Activated B cell treated with CpG ODN at 0.5 μM for 24 hours (primary cell): ENCODE measurements at regions not wholly inside any gene's neighbourhood (a gene's known extent, or its start where the extent isn't known, plus 50 kb on each side); places are given as distances from the start of the nearest gene placed in this dataset.

Experiments
- ATAC-seq: fragments of 200-7000 bp; cut with Tn5 transposase; one replicate; pipeline ENCODE4 v1.10.0; 2021; ENCODE audit warnings: low read depth, mild to moderate bottlenecking, moderate library complexity
- CTCF ChIA-PET: fragments of 350-600 bp; sonication (Branson Sonifier 250); formaldehyde crosslinking; loops from one replicate; lab custom pipeline; 2021; ENCODE audit warnings: antibody characterized with exemption; lab: Charles Lee
- POLR2A ChIA-PET: fragments of 350-600 bp; sonication (Branson Sonifier 250); formaldehyde crosslinking; loops from one replicate; lab custom pipeline; 2021; ENCODE audit warnings: antibody characterized with exemption; lab: Charles Lee
- DNase-seq: peaks from one replicate; pipeline ENCODE4 v3.0.0; 2022
- H3K27ac Mint-ChIP-seq: one replicate; pipeline ENCODE4 v1.8.0; 2020; ENCODE audit warnings: mixed read lengths
- H3K27me3 Mint-ChIP-seq: one replicate; pipeline ENCODE4 v1.8.0; 2021; ENCODE audit warnings: mixed read lengths
- H3K36me3 Mint-ChIP-seq: one replicate; pipeline ENCODE4 v1.8.0; 2021; ENCODE audit warnings: low read depth, mixed read lengths
- H3K4me1 Mint-ChIP-seq: one replicate; pipeline ENCODE4 v1.8.0; 2021; ENCODE audit warnings: mixed read lengths
- H3K4me3 Mint-ChIP-seq: one replicate; pipeline ENCODE4 v1.8.0; 2020; ENCODE audit warnings: mild to moderate bottlenecking, mixed read lengths
- H3K9me3 Mint-ChIP-seq: one replicate; pipeline ENCODE4 v1.8.0; 2020; ENCODE audit warnings: mixed read lengths
- intact Hi-C: fragments of 100-400 bp; cut with micrococcal nuclease; formaldehyde crosslinking; loops from one replicate; pipeline ENCODE4 v1.15.1; 2024
- TF ChIP-seq, protein P1 (sequence below): fragments of 200-600 bp; IDR thresholded peaks from one replicate; pipeline ENCODE4 v1.8.0; 2022; ENCODE audit warnings: antibody characterized with exemption, mild to moderate bottlenecking

- Mint-ChIP-seq H3K27me3 (no peaks in the 10 kb centered on the region), H3K36me3 (no peaks in the 10 kb centered on the region)
Measured at GRCh38 chr6:130622142-130622541, 205.1 kb upstream of the SMLR1 start.

GRCh38 chr6:130624046-130624445 is 203.2 kb upstream of the SMLR1 start:
- no peaks in the 10 kb centered on the region for H3K4me1 Mint-ChIP-seq
- no peak overlapping the region for H3K27ac Mint-ChIP-seq
- TF ChIP-seq, protein P1, sequence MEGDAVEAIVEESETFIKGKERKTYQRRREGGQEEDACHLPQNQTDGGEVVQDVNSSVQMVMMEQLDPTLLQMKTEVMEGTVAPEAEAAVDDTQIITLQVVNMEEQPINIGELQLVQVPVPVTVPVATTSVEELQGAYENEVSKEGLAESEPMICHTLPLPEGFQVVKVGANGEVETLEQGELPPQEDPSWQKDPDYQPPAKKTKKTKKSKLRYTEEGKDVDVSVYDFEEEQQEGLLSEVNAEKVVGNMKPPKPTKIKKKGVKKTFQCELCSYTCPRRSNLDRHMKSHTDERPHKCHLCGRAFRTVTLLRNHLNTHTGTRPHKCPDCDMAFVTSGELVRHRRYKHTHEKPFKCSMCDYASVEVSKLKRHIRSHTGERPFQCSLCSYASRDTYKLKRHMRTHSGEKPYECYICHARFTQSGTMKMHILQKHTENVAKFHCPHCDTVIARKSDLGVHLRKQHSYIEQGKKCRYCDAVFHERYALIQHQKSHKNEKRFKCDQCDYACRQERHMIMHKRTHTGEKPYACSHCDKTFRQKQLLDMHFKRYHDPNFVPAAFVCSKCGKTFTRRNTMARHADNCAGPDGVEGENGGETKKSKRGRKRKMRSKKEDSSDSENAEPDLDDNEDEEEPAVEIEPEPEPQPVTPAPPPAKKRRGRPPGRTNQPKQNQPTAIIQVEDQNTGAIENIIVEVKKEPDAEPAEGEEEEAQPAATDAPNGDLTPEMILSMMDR = no peak
- H3K36me3 Mint-ChIP-seq = no peaks in the 10 kb centered on the region
- no peaks in the 10 kb centered on the region for H3K9me3 Mint-ChIP-seq
- ATAC-seq (no peak), DNase-seq (no peak)
- intact Hi-C loops = no loop called here
- CTCF ChIA-PET = no interaction called here
- H3K27me3 Mint-ChIP-seq = no peaks in the 10 kb centered on the region
- H3K4me3 Mint-ChIP-seq = no peak overlapping the region
- POLR2A ChIA-PET = no interaction called here

More at GRCh38 chr6:130622142-130622541, 205.1 kb upstream of the SMLR1 start:
- Mint-ChIP-seq H3K9me3 (no peaks in the 10 kb centered on the region), H3K27ac (no peak overlapping the region), H3K4me1 (no peaks in the 10 kb centered on the region), H3K4me3 (no peak overlapping the region)
- CTCF ChIA-PET = no interaction called here
- POLR2A ChIA-PET = no interaction called here
- ATAC-seq (no peak), DNase-seq (no peak)
- TF ChIP-seq, protein P1 = no peak
- intact Hi-C loops = no loop called here

DNA sequence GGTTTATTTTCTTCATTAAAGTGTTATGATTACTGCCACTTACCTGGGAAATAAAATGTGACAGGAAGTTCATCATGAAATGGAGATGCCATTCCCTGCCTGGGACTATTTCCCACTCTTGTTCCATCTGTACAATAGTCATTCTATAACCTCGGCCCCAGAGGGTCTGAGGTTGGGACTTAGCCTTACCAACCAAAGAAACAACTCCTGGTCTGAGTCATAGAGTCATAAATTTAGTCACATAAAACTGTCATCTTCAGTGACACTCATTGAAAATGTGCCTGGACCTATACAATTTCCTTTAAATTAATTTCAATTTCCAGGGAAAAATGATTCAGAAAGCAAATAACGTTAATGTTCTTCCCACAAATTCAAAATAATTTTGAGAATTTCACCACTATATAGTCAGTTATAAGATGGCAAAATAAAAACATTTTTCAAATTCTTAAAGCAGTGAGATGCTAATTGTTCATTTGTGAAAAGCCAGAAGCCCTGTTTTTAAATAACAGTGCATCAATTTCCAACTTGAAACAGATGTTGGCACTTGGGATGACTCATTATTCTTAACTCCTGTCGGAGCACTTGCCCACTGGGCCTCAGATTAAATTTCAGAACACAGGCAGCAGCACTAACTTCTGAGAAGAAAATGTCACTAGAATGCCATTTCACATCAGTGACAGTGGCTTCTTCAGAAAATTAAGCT is 201.2 kb upstream of the SMLR1 start:
- Mint-ChIP-seq H3K4me1 (no peaks in the 10 kb centered on the region), H3K27me3 (no peaks in the 10 kb centered on the region), H3K4me3 (no peak overlapping the region), H3K9me3 (no peaks in the 10 kb centered on the region), H3K27ac (no peak overlapping the region), H3K36me3 (no peaks in the 10 kb centered on the region)
- ATAC-seq (no peak), DNase-seq (no peak)
- TF ChIP-seq, protein P1 = no peak
- CTCF ChIA-PET = no interaction called here
- intact Hi-C loops = no loop called here
- POLR2A ChIA-PET = no interaction called here

DNA sequence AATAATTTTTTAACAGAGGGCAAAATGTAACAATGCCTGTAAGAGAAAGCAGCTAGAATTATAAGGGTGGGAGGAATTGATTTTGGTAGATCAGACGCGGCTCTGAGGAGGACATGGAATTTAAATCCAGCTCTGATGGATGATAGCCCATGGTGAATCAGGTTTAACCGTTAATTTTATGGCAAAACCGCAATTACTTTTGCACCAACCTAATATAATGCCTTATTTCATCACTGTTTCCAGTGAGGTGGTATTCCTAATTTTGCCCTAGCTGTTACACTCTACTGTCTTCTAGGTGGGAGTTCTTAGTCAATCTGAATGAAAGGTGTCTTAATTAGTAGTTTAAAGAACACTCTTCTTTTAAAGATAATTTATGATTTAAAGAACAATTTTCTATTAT is 198.3 kb upstream of the SMLR1 start:
- Mint-ChIP-seq H3K4me1 (no peaks in the 10 kb centered on the region), H3K4me3 (no peak overlapping the region), H3K9me3 (no peaks in the 10 kb centered on the region), H3K36me3 (no peaks in the 10 kb centered on the region), H3K27me3 (no peaks in the 10 kb centered on the region), H3K27ac (no peak overlapping the region)
- DNase-seq (no peak), ATAC-seq (no peak)
- POLR2A ChIA-PET = no interaction called here
- intact Hi-C loops = no loop called here
- CTCF ChIA-PET = no interaction called here
- TF ChIP-seq, protein P1 = no peak

DNA sequence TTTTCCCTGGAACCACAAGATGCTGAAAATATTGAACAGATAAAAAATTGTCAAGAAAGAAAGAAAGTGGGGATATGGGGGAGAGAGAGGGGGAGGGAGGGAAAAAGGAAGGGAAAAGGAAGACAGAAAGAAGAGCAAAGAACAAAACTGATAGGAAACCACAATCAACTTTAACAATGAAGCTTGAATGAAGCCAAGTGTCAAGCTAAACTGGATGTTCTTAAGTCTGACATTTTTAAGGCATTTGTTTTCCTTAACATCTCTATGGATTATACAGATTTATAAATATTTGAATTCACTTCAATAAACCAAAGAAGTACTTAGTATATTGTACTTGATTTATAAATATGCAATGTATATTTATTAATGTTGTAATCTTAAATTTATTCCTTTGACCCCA is 197.6 kb upstream of the SMLR1 start:
- no peak overlapping the region for H3K4me3 Mint-ChIP-seq
- ATAC-seq (no peak), DNase-seq (no peak)
- no peak overlapping the region for H3K27ac Mint-ChIP-seq
- ChIA-PET POLR2A (no interaction called here), CTCF (no interaction called here)
- H3K36me3 Mint-ChIP-seq = no peaks in the 10 kb centered on the region
- H3K4me1 Mint-ChIP-seq = no peaks in the 10 kb centered on the region
- no peaks in the 10 kb centered on the region for H3K27me3 Mint-ChIP-seq
- intact Hi-C loops = no loop called here
- TF ChIP-seq, protein P1 = no peak
- no peaks in the 10 kb centered on the region for H3K9me3 Mint-ChIP-seq
